ENCODE measurements at regions not wholly inside any gene's neighbourhood (a gene's known extent, or its start where the extent isn't known, plus 50 kb on each side); places are given as distances from the start of the nearest gene placed in this dataset.
"Not testable (repeated sequence)": the region's sequence is repeated elsewhere in the genome, so short reads cannot be mapped to it uniquely, and the experiment has no call there.

DNA sequence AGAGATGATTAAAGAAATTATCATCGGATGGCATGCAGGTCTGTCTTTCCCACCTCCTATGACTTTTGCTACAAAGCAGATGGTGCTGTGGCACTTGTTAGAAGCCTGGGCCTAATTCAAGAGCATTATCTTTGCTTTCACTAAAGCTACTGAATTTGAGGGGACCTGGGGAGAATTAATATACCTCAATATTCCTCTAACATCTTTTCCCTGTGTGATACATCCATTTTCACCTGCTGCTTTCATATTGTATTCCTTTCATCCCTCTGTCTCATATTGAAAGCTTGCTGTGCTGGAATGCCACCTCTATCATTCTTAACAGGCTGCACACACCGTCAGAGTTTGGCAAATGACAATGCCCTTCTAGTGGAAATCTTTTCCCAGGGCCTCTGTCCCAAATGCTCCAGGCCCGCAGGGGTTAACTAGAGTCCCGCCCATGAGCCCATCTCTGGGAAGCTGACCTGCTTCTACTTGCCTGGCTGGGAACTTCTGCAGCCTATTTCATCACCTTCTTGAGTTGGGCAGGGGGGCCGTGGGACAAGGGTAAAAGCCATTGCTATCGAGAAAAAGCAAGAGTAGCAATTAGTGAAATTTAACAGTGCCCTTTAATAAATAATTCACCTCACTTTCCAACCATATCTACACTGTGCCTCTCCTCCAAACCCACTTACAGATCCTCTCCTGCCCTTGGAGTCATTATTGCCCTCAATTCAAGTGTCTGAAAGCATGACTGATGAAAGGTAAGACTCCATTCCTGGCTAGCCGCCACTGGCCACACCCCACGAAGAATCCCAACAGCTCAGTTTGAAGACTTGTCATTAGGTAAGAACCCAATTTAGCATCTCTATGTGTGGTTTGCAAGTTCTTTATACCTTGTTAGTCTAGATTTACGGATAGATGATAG is 126.7 kb upstream of the BTG1 start:
- no peak for DNase-seq (ENCODE audit: low read depth)

GRCh38 chr12:92271341-92271740 is 125.7 kb upstream of the BTG1 start:
- no peak for DNase-seq (ENCODE audit: low read depth)

DNA sequence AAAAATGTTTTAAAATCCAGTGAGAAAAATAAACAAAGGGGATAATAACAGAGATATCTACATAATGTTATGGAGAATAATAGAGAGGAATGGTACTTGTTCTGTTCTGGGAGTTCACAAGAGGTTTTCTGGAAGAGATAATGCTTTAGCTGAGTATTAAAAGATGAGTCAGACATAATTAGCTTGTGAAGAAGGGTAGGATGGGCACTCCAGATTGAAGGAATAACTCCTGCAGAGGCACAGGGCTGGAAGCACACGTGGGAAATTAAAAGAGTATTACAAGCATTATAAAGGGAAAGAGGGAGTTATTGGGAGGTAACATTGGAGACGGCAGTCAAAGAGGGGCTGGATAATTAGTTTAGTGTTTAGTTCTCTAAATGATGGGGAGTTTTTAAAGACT is 124.9 kb upstream of the BTG1 start:
- DNase-seq (ENCODE audit: low read depth): no peak

DNA sequence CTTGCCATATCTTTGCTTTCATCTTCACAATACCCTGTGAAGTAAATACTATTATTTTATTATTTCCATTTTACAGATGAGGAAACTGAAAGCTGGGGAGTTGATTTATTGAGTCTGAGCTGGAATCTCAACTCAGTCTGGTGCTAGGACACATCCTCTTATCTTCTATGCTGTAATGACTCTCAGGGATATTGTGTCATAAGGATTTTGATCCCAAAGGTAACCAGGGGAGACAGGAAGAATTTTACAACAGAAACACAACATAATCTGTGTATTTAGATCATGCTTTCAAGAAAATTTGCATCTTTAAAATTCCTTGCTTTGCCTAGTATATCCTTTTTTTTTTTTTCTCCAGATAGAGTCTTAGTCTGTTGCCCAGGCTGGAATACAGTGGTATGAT is 123.3 kb upstream of the BTG1 start:
- no peak for DNase-seq (ENCODE audit: low read depth)

GRCh38 chr12:92261692-92262091 is 116.0 kb upstream of the BTG1 start:
- DNase-seq (ENCODE audit: low read depth): no peak

DNA sequence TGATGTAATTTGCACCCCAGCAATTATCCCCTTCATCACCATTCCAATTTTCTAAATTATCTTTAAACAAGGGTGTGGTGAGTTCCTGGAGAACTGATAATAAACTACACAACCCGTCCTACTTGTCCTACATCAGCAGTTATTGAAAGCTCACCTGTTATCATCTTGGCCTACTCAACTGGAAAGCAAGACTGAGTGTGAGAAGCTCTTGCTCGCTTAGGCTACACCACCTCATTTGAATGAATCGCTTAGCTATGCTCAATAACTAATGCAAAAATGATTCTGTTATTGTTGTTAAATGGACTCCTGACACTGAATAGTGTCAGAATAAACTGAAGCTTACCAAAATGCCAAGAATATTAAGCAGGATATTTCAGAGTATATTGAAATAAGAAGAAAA is 115.4 kb upstream of the BTG1 start:
- DNase-seq (ENCODE audit: low read depth): no peak

GRCh38 chr12:92259696-92260251 is 114.1 kb upstream of the BTG1 start:
- no peak for DNase-seq (ENCODE audit: low read depth)

DNA sequence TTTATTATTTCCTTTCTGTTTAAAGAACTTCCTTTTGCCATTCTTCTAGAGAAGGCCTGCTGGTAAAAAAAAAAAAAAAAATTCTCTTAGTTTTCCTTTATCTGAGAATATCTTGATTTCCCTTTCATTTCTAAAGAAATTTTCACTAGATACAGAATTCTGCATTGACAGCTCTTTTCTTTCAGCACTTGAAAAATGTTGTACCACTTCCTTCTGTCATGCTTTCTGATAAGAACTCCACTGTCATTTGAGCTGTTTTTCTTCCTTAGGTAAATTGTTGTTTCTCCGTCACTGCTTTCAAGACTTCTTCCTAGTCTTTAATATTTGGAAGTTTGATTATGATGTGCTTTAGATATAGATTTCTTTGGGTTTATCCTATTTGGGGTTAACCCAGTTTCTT is 113.6 kb upstream of the BTG1 start:
- no peak for DNase-seq (ENCODE audit: low read depth)

- no peak for DNase-seq (ENCODE audit: low read depth)
These were observed 111.6 kb upstream of the BTG1 start for GRCh38 chr12:92257261-92257660.

DNA sequence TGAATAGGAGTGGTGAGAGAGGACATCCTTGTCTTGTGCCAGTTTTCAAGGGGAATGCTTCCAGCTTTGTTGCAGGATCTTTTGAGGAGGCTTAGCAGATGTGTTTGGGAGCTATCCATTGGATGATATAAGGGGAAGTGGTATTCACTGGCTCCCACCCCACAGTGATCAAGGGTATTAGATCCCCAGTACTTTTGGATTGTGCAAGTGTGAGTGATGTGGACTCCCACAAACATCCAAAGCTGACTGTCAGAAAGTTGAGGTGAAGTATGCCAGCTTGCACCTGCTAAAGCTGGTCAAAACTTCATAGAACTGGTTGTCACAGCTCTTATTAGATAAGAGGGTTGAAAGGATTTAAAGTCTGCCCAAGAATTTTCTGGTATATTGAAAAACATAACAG is 110.1 kb upstream of the BTG1 start:
- no peak for DNase-seq (ENCODE audit: low read depth)

GRCh38 chr12:92253301-92253700 is 107.7 kb upstream of the BTG1 start:
- no peak for DNase-seq (ENCODE audit: low read depth)

- DNase-seq (ENCODE audit: low read depth): no peak
These were observed 103.3 kb upstream of the BTG1 start for GRCh38 chr12:92248977-92249376.

- DNase-seq (ENCODE audit: low read depth): peak; percentile 68
These were observed 98.4 kb upstream of the BTG1 start for GRCh38 chr12:92244036-92244435.

- DNase-seq (ENCODE audit: low read depth): peak; percentile 74
These were observed 97.3 kb upstream of the BTG1 start for GRCh38 chr12:92242907-92243306.

GRCh38 chr12:92237762-92238523 is 92.3 kb upstream of the BTG1 start:
- no peak for DNase-seq (ENCODE audit: low read depth)

DNA sequence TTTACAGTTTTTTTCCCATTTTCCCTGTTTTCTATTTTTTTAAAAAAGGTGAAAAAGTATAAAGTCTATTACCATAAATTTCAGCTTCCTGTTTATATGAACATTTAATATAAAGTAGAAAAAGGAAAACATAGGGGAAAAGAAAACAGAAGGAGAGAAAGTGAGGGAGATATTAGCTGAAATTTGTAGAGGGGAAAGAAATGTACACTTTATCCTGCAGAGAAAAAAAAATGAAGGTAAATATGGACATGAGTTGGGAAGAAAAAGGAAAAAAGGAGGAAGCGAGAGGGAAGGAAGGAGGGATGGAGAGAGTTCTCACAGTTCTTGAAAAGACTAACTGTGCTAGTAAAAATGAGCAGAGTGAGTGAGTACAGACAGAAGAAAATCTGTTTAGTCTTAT is 91.6 kb upstream of the BTG1 start:
- no peak for DNase-seq (ENCODE audit: low read depth)

GRCh38 chr12:92235703-92236472 is 90.2 kb upstream of the BTG1 start:
- no peak for DNase-seq (ENCODE audit: low read depth)

GRCh38 chr12:92234533-92234932 is 88.9 kb upstream of the BTG1 start:
- no peak for DNase-seq (ENCODE audit: low read depth)

- no peak for DNase-seq (ENCODE audit: low read depth)
These were observed 87.8 kb upstream of the BTG1 start for GRCh38 chr12:92233346-92234015.

GRCh38 chr12:92232371-92232932 is 86.8 kb upstream of the BTG1 start:
- DNase-seq (ENCODE audit: low read depth): not testable (repeated sequence)

- DNase-seq (ENCODE audit: low read depth): not testable (repeated sequence)
These were observed 86.3 kb upstream of the BTG1 start for GRCh38 chr12:92231945-92232344.
